ENCODE measurements at regions not wholly inside any gene's neighbourhood (a gene's known extent, or its start where the extent isn't known, plus 50 kb on each side); places are given as distances from the start of the nearest gene placed in this dataset.

DNA sequence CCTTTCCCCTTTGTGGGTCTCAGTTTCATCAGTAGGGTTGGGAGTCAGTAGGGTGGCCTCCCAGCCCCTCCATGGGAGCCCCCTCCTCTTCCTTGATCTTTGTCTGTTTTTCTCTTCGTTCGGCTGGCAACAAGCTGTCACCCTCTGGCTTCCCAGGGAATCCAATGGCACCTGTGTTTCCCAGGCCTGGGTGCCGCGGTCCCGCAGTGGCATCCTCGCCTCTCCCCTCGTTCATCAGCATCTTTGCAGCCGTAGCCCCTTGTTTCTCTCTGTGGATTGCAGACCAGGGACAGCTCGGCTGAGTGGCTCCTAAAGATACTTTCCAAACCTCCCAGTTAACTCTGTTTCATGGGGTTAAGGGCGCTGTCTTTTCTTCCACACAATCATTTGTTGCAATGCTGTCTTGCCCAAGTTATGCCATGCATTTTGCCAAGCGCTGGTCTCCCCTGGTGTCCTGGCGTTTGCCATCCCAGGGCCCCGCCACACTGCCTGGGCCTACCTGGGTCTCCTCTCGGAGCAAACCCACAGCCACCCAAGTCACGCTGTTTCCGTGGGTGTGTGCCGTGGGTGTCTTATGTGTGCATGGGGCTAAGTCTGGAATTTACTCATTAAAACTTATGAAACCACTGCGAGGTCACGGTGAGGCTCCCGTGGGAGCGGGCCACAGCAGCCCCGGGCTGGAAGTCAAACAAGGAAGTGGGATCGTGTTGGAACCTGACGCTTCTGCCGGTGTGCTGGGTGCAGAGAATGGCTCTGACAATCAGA, 189.4 kb upstream of the SHH start:
- BruUV-seq (replicated peaks) = no TSS peak
- DNase-seq (ENCODE audit: low read depth, low spot score) = no peak
- CTCF ChIA-PET = no interaction called here
- Histone ChIP-seq H3K79me2 (ENCODE audit: control insufficient read depth, insufficient read depth, low read length) (no peaks in the 10 kb centered on the region), H3K4me3 (replicated peaks in 1 of 3; ENCODE audit: insufficient read depth in 1 of 3, low read depth in 1 of 3, low read length in 3 of 3) (no peak overlapping the region), H4K20me1 (replicated peaks; ENCODE audit: control insufficient read depth, extremely low read depth, insufficient read depth, low read length) (no peaks in the 10 kb centered on the region), H2AFZ (ENCODE audit: low read depth, low read length) (no peak overlapping the region), H3K36me3 (ENCODE audit: control insufficient read depth in 2 of 2, extremely low read depth in 1 of 2, insufficient read depth in 2 of 2, low read length in 2 of 2) (no peaks in the 10 kb centered on the region), H3K27me3 (ENCODE audit: control insufficient read depth in 2 of 2, insufficient read depth in 2 of 2, low read length in 2 of 2) (no peaks in the 10 kb centered on the region), H3K9me3 (replicated peaks; ENCODE audit: control insufficient read depth, insufficient read depth, low read length) (peaks cover 2% of the 10 kb centered on the region), H3K9ac (replicated peaks; ENCODE audit: extremely low read depth, insufficient read depth, low read length) (no peak overlapping the region), H3K27ac (ENCODE audit: insufficient read depth, low read depth, low read length) (no peak overlapping the region), H3K9me1 (replicated peaks; ENCODE audit: control insufficient read depth, extremely low read depth, insufficient read depth, low read length) (no peaks in the 10 kb centered on the region), H3K4me2 (ENCODE audit: insufficient read depth, low read length) (no peak overlapping the region), H3K4me1 (ENCODE audit: control insufficient read depth, extremely low read depth, insufficient read depth, low read length) (no peaks in the 10 kb centered on the region)
- dilution Hi-C loops (cut with MboI; ENCODE audit: extremely low pct_ligation_motif_present, low sequenced_read_pairs) (no loop called here), intact Hi-C loops (cut with micrococcal nuclease) (no loop called here)
- TF ChIP-seq FOS (IDR thresholded peaks at IDR 0.05; ENCODE audit: borderline replicate concordance, insufficient read depth, low read length) = no peak
- POLR2A ChIA-PET = no interaction called here
- no peak for FAIRE-seq

DNA sequence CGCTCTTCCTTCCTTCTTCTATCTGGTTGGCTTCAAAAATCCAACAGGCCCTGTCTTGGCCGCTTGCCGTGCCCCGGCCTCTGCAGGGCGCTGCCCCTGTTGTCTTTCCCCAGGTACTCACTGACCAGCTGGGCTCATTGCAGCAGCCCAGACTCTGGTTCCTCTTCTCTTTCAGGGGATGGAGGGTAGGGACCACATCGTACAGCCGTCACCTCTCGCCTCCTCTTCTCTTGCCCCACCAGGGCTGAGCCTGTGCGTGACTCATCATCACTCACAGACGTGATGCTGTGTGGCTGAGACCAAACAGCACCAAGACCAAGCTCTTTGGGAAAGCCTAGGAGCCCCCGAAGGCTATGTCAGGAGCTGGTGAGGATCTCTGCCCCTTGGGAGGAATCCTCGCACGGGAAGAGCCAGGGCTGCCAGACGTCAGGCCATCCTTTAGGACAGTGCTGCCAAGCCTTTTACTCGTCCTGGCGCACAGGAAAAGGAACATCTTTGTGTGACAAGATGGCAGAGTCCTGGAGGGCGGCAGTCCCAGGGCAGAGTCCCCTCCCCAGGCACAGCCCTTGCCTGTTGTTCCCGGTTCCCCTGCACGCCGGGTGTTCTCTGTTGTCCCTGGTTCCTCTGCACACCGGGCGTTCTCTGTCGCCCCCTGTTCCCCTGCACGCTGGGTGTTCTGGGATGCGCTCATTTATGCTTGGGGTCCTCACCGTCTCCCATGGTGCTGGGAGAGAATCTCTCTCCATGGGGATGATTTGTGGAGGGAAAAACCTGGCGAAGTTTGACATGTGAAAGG, 188.5 kb upstream of the SHH start:
- POLR2A ChIA-PET = no interaction called here
- Histone ChIP-seq H3K79me2 (ENCODE audit: control insufficient read depth, insufficient read depth, low read length) (no peaks in the 10 kb centered on the region), H4K20me1 (replicated peaks; ENCODE audit: control insufficient read depth, extremely low read depth, insufficient read depth, low read length) (no peaks in the 10 kb centered on the region), H3K36me3 (ENCODE audit: control insufficient read depth in 2 of 2, extremely low read depth in 1 of 2, insufficient read depth in 2 of 2, low read length in 2 of 2) (no peaks in the 10 kb centered on the region), H3K9me1 (replicated peaks; ENCODE audit: control insufficient read depth, extremely low read depth, insufficient read depth, low read length) (no peaks in the 10 kb centered on the region), H3K9me3 (replicated peaks; ENCODE audit: control insufficient read depth, insufficient read depth, low read length) (peaks cover 2% of the 10 kb centered on the region), H3K27ac (ENCODE audit: insufficient read depth, low read depth, low read length) (no peak overlapping the region), H3K27me3 (ENCODE audit: control insufficient read depth in 2 of 2, insufficient read depth in 2 of 2, low read length in 2 of 2) (no peaks in the 10 kb centered on the region), H3K4me1 (ENCODE audit: control insufficient read depth, extremely low read depth, insufficient read depth, low read length) (no peaks in the 10 kb centered on the region), H2AFZ (ENCODE audit: low read depth, low read length) (no peak overlapping the region), H3K4me3 (replicated peaks in 1 of 3; ENCODE audit: insufficient read depth in 1 of 3, low read depth in 1 of 3, low read length in 3 of 3) (no peak overlapping the region), H3K9ac (replicated peaks; ENCODE audit: extremely low read depth, insufficient read depth, low read length) (no peak overlapping the region), H3K4me2 (ENCODE audit: insufficient read depth, low read length) (no peak overlapping the region)
- TF ChIP-seq CTCF (IDR thresholded peaks at IDR 0.05; ENCODE audit: extremely low read depth in 1 of 2, insufficient read depth in 1 of 2, low read depth in 1 of 2, low read length in 2 of 2) (no peak), MYC (IDR thresholded peaks at IDR 0.05; ENCODE audit: low read depth, low read length) (no peak), FOS (IDR thresholded peaks at IDR 0.05; ENCODE audit: borderline replicate concordance, insufficient read depth, low read length) (no peak), GATA2 (IDR thresholded peaks at IDR 0.05; ENCODE audit: insufficient read depth, insufficient read length, low read depth, low read length) (no peak), JUN (IDR thresholded peaks at IDR 0.05; ENCODE audit: borderline replicate concordance, insufficient read depth, insufficient read length, low read depth) (no peak), POLR2A (IDR thresholded peaks at IDR 0.05; ENCODE audit: low read depth, low read length) (no peak), MAX (IDR thresholded peaks at IDR 0.05; ENCODE audit: insufficient read depth, insufficient read length) (no peak), EZH2 (IDR thresholded peaks at IDR 0.05; ENCODE audit: borderline replicate concordance, low read depth, low read length, severe bottlenecking) (no peak), POLR2AphosphoS5 (IDR thresholded peaks at IDR 0.05; ENCODE audit: insufficient read depth, low read depth, low read length) (no peak)
- no peak for FAIRE-seq
- intact Hi-C loops (cut with micrococcal nuclease) = no loop called here
- dilution Hi-C loops (cut with MboI; ENCODE audit: extremely low pct_ligation_motif_present, low sequenced_read_pairs) = no loop called here
- no peak for DNase-seq (ENCODE audit: low read depth, low spot score)
- CTCF ChIA-PET = no interaction called here
- no TSS peak for BruUV-seq (replicated peaks)
